ENCODE measurements at regions not wholly inside any gene's neighbourhood (a gene's known extent, or its start where the extent isn't known, plus 50 kb on each side); places are given as distances from the start of the nearest gene placed in this dataset.
"Not testable (repeated sequence)": the region's sequence is repeated elsewhere in the genome, so short reads cannot be mapped to it uniquely, and the experiment has no call there.

- H3K4me3 Mint-ChIP-seq = no peak overlapping the region
- H3K27me3 Mint-ChIP-seq (ENCODE audit: low read depth, poor library complexity) = no peaks in the 10 kb centered on the region
- no peak overlapping the region for H3K27ac Mint-ChIP-seq
- no peaks in the 10 kb centered on the region for H3K36me3 Mint-ChIP-seq (ENCODE audit: low read depth)
- no peak for TF ChIP-seq CTCF (IDR thresholded peaks at IDR 0.05)
- H3K4me1 Mint-ChIP-seq = peaks cover 37% of the 10 kb centered on the region
- H3K9me3 Mint-ChIP-seq = no peaks in the 10 kb centered on the region
- DNase-seq = no peak
Observed at GRCh38 chr6:119672725-119673124, 323.2 kb upstream of the MAN1A1 start.

GRCh38 chr6:119671105-119671504 lies 321.5 kb upstream of the MAN1A1 start:
- H3K27me3 Mint-ChIP-seq (ENCODE audit: low read depth, poor library complexity) = no peaks in the 10 kb centered on the region
- no peak for DNase-seq
- H3K4me1 Mint-ChIP-seq = peaks cover 37% of the 10 kb centered on the region
- H3K9me3 Mint-ChIP-seq = peaks cover 12% of the 10 kb centered on the region
- H3K27ac Mint-ChIP-seq = peak overlapping the region; percentile 28
- peaks cover 8% of the 10 kb centered on the region for H3K36me3 Mint-ChIP-seq (ENCODE audit: low read depth)
- TF ChIP-seq CTCF (IDR thresholded peaks at IDR 0.05) = no peak
- no peak overlapping the region for H3K4me3 Mint-ChIP-seq

- no peak for TF ChIP-seq CTCF (IDR thresholded peaks at IDR 0.05)
- Mint-ChIP-seq H3K4me3 (no peak overlapping the region), H3K27ac (no peak overlapping the region), H3K36me3 (ENCODE audit: low read depth) (peaks cover 8% of the 10 kb centered on the region), H3K27me3 (ENCODE audit: low read depth, poor library complexity) (no peaks in the 10 kb centered on the region), H3K9me3 (peaks cover 28% of the 10 kb centered on the region), H3K4me1 (peaks cover 37% of the 10 kb centered on the region)
- DNase-seq = no peak
Observed at GRCh38 chr6:119669221-119669620, 319.7 kb upstream of the MAN1A1 start.

GRCh38 chr6:119665432-119665831 lies 315.9 kb upstream of the MAN1A1 start:
- DNase-seq; H3K4me3 Mint-ChIP-seq; H3K36me3 Mint-ChIP-seq (ENCODE audit: low read depth); H3K27ac Mint-ChIP-seq; H3K27me3 Mint-ChIP-seq (ENCODE audit: low read depth, poor library complexity): not testable (repeated sequence)
- H3K9me3 Mint-ChIP-seq = peaks cover 28% of the 10 kb centered on the region
- peaks cover 17% of the 10 kb centered on the region for H3K4me1 Mint-ChIP-seq

- H3K36me3 Mint-ChIP-seq (ENCODE audit: low read depth) = peaks cover 4% of the 10 kb centered on the region
- H3K9me3 Mint-ChIP-seq = peaks cover 20% of the 10 kb centered on the region
- H3K27me3 Mint-ChIP-seq (ENCODE audit: low read depth, poor library complexity) = no peaks in the 10 kb centered on the region
- no peak overlapping the region for H3K27ac Mint-ChIP-seq
- DNase-seq = no peak
- no peak for TF ChIP-seq CTCF (IDR thresholded peaks at IDR 0.05)
- H3K4me1 Mint-ChIP-seq = peaks cover 8% of the 10 kb centered on the region
- no peak overlapping the region for H3K4me3 Mint-ChIP-seq
Observed at GRCh38 chr6:119661628-119662027, 312.1 kb upstream of the MAN1A1 start.

- no peak overlapping the region for H3K4me3 Mint-ChIP-seq
- no peak overlapping the region for H3K27ac Mint-ChIP-seq
- no peaks in the 10 kb centered on the region for H3K36me3 Mint-ChIP-seq (ENCODE audit: low read depth)
- no peaks in the 10 kb centered on the region for H3K27me3 Mint-ChIP-seq (ENCODE audit: low read depth, poor library complexity)
- peaks cover 8% of the 10 kb centered on the region for H3K4me1 Mint-ChIP-seq
- no peak for DNase-seq
- TF ChIP-seq CTCF (IDR thresholded peaks at IDR 0.05) = no peak
- peaks cover 16% of the 10 kb centered on the region for H3K9me3 Mint-ChIP-seq
Observed at GRCh38 chr6:119661078-119661477, 311.5 kb upstream of the MAN1A1 start.
